ENCODE measurements at regions not wholly inside any gene's neighbourhood (a gene's known extent, or its start where the extent isn't known, plus 50 kb on each side); places are given as distances from the start of the nearest gene placed in this dataset.

GRCh38 chr1:5812295-5812694 lies 179.9 kb downstream of the NPHP4 start:
- Histone ChIP-seq H3K9me3 (ENCODE audit: insufficient read depth, low read length, severe bottlenecking) (no peaks in the 10 kb centered on the region), H3K27ac (ENCODE audit: low read length) (no peak overlapping the region), H3K27me3 (ENCODE audit: insufficient read depth, low read length, poor library complexity) (no peaks in the 10 kb centered on the region), H3K4me1 (ENCODE audit: insufficient read depth, low read length) (no peaks in the 10 kb centered on the region), H3K9ac (ENCODE audit: low read depth, low read length) (no peak overlapping the region), H3K36me3 (ENCODE audit: insufficient read depth, low read length) (no peaks in the 10 kb centered on the region), H3K79me2 (ENCODE audit: insufficient read depth, low read length) (no peaks in the 10 kb centered on the region), H2AFZ (ENCODE audit: low read depth, low read length) (no peak overlapping the region), H4K20me1 (ENCODE audit: insufficient read depth, low read length) (no peaks in the 10 kb centered on the region), H3K4me3 (ENCODE audit: low read depth in 1 of 2, low read length in 2 of 2) (no peak overlapping the region), H3K4me2 (ENCODE audit: insufficient read depth, low read length) (no peak overlapping the region)
- ATAC-seq (ENCODE audit: insufficient read depth, low read depth) (no peak), DNase-seq (no peak)
- TF ChIP-seq EZH2 (IDR thresholded peaks at IDR 0.05; ENCODE audit: borderline replicate concordance, low read depth, low read length, severe bottlenecking), result no peak
- TF ChIP-seq CTCF (IDR thresholded peaks at IDR 0.05; ENCODE audit: borderline replicate concordance, extremely low read depth, low read length, poor library complexity, severe bottlenecking), result no peak

- no peak overlapping the region for H3K27ac ChIP-seq (ENCODE audit: low read length)
- H3K4me1 ChIP-seq (ENCODE audit: insufficient read depth, low read length), result no peaks in the 10 kb centered on the region
- H3K9me3 ChIP-seq (ENCODE audit: insufficient read depth, low read length, severe bottlenecking), result no peaks in the 10 kb centered on the region
- ATAC-seq (ENCODE audit: insufficient read depth, low read depth) (no peak), DNase-seq (no peak)
- H2AFZ ChIP-seq (ENCODE audit: low read depth, low read length), result no peak overlapping the region
- no peak overlapping the region for H3K4me3 ChIP-seq (ENCODE audit: low read depth in 1 of 2, low read length in 2 of 2)
- H3K27me3 ChIP-seq (ENCODE audit: insufficient read depth, low read length, poor library complexity), result no peaks in the 10 kb centered on the region
- H4K20me1 ChIP-seq (ENCODE audit: insufficient read depth, low read length), result no peaks in the 10 kb centered on the region
- H3K9ac ChIP-seq (ENCODE audit: low read depth, low read length), result no peak overlapping the region
- no peaks in the 10 kb centered on the region for H3K79me2 ChIP-seq (ENCODE audit: insufficient read depth, low read length)
- no peak overlapping the region for H3K4me2 ChIP-seq (ENCODE audit: insufficient read depth, low read length)
- TF ChIP-seq EZH2 (IDR thresholded peaks at IDR 0.05; ENCODE audit: borderline replicate concordance, low read depth, low read length, severe bottlenecking), result no peak
- no peak for TF ChIP-seq CTCF (IDR thresholded peaks at IDR 0.05; ENCODE audit: borderline replicate concordance, extremely low read depth, low read length, poor library complexity, severe bottlenecking)
- no peaks in the 10 kb centered on the region for H3K36me3 ChIP-seq (ENCODE audit: insufficient read depth, low read length)
Observed at GRCh38 chr1:5811419-5811818, 180.8 kb downstream of the NPHP4 start.

- Histone ChIP-seq H3K36me3 (ENCODE audit: insufficient read depth, low read length) (no peaks in the 10 kb centered on the region), H3K9ac (ENCODE audit: low read depth, low read length) (no peak overlapping the region), H4K20me1 (ENCODE audit: insufficient read depth, low read length) (no peaks in the 10 kb centered on the region), H3K79me2 (ENCODE audit: insufficient read depth, low read length) (no peaks in the 10 kb centered on the region), H3K4me2 (ENCODE audit: insufficient read depth, low read length) (no peak overlapping the region), H2AFZ (ENCODE audit: low read depth, low read length) (no peak overlapping the region), H3K4me3 (ENCODE audit: low read depth in 1 of 2, low read length in 2 of 2) (no peak overlapping the region), H3K27me3 (ENCODE audit: insufficient read depth, low read length, poor library complexity) (no peaks in the 10 kb centered on the region), H3K27ac (ENCODE audit: low read length) (no peak overlapping the region), H3K4me1 (ENCODE audit: insufficient read depth, low read length) (no peaks in the 10 kb centered on the region), H3K9me3 (ENCODE audit: insufficient read depth, low read length, severe bottlenecking) (no peaks in the 10 kb centered on the region)
- DNase-seq (no peak), ATAC-seq (ENCODE audit: insufficient read depth, low read depth) (no peak)
- no peak for TF ChIP-seq CTCF (IDR thresholded peaks at IDR 0.05; ENCODE audit: borderline replicate concordance, extremely low read depth, low read length, poor library complexity, severe bottlenecking)
Observed at GRCh38 chr1:5810553-5811270, 181.5 kb downstream of the NPHP4 start.
